Mesodermal cell (in vitro differentiated cells): ENCODE measurements at regions not wholly inside any gene's neighbourhood (a gene's known extent, or its start where the extent isn't known, plus 50 kb on each side); places are given as distances from the start of the nearest gene placed in this dataset.

Experiments used
- H3K27ac ChIP-seq: 2 replicates; pipeline ENCODE4 v1.7.0; 2013; ENCODE audit warnings: mild to moderate bottlenecking, low read depth, low read length, moderate library complexity; ENCODE audit not compliant: severe bottlenecking
- H3K36me3 ChIP-seq: 2 replicates; pipeline ENCODE4 v1.7.1; 2013; ENCODE audit warnings: mild to moderate bottlenecking, low read length, moderate library complexity; ENCODE audit not compliant: control insufficient read depth, insufficient read depth
- H3K4me1 ChIP-seq: one replicate; pipeline ENCODE4 v1.7.1; 2013; ENCODE audit warnings: mild to moderate bottlenecking, low read length; ENCODE audit not compliant: insufficient read depth, control insufficient read depth, poor library complexity, severe bottlenecking
- H3K4me3 ChIP-seq: 2 replicates; pipeline ENCODE4 v1.7.0; 2013; ENCODE audit warnings: low read length, control low read depth, mild to moderate bottlenecking; ENCODE audit not compliant: insufficient read depth, poor library complexity, severe bottlenecking; ENCODE audit errors: extremely low read depth
- H3K9me3 ChIP-seq: 2 replicates; pipeline ENCODE4 v1.7.1; 2013; ENCODE audit warnings: mild to moderate bottlenecking, low read length, moderate library complexity; ENCODE audit not compliant: control insufficient read depth
- WGBS, 2 experiments: methylation state at CpG; one replicate each; pipeline ENCODE4 v1.1.5; 2013; ENCODE audit warnings: missing lambda C conversion rate in 2 of 2; ENCODE audit not compliant: insufficient coverage in 2 of 2; 5-methylcytosine and 5-hydroxymethylcytosine counted together

- no peaks in the 10 kb centered on the region for H3K9me3 ChIP-seq
- WGBS, 2 experiments: 87 to 96% methylated on average over 2 to 3 of the region's 3 CpGs
- peaks cover 10% of the 10 kb centered on the region for H3K4me1 ChIP-seq
- H3K4me3 ChIP-seq: no peak overlapping the region
- H3K27ac ChIP-seq: no peak overlapping the region
- H3K36me3 ChIP-seq: no peaks in the 10 kb centered on the region
These were observed 231.3 kb upstream of the IRF2BP2 start for GRCh38 chr1:234841281-234841680.

GRCh38 chr1:234840843-234841242 lies 230.9 kb upstream of the IRF2BP2 start:
- Histone ChIP-seq H3K4me3 (no peak overlapping the region), H3K36me3 (no peaks in the 10 kb centered on the region), H3K27ac (no peak overlapping the region), H3K9me3 (no peaks in the 10 kb centered on the region), H3K4me1 (peaks cover 10% of the 10 kb centered on the region)
- no CpG with 5 or more reads among the region's 2 CpGs for WGBS, 2 experiments

GRCh38 chr1:234840253-234840652 lies 230.3 kb upstream of the IRF2BP2 start:
- H3K4me1 ChIP-seq: peaks cover 10% of the 10 kb centered on the region
- no peak overlapping the region for H3K4me3 ChIP-seq
- WGBS, 2 experiments: 90 to 100% methylated on average over 1 of the region's 2 CpGs
- H3K36me3 ChIP-seq: no peaks in the 10 kb centered on the region
- H3K9me3 ChIP-seq: no peaks in the 10 kb centered on the region
- H3K27ac ChIP-seq: no peak overlapping the region

GRCh38 chr1:234839663-234840062 lies 229.7 kb upstream of the IRF2BP2 start:
- H3K36me3 ChIP-seq: no peaks in the 10 kb centered on the region
- WGBS, 2 experiments: 100% methylated on average over 1 of the region's 2 CpGs; no CpG with 5 or more reads in 1 of the 2 experiments
- H3K9me3 ChIP-seq: no peaks in the 10 kb centered on the region
- H3K4me1 ChIP-seq: peaks cover 10% of the 10 kb centered on the region
- H3K27ac ChIP-seq: no peak overlapping the region
- no peak overlapping the region for H3K4me3 ChIP-seq

DNA sequence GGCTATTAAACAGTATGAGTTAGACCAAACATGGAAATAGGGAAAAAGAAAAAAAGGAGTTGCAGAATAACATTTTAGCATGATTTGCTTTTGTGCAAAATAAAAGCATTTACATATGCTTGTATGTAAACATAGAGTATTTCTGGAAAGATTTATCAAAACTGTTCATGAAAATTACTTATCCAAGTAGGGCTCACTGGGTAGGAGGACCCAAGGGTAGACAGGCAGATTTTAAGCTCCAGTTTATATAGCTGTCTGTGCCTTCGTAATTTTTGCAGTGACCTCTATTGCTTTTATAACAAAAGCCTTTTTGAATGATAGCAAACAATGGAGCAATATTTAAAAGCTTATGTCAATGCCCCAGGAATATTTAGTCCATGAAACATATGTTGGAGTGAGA lies 228.8 kb upstream of the IRF2BP2 start:
- Histone ChIP-seq H3K4me1 (peaks cover 5% of the 10 kb centered on the region), H3K9me3 (no peaks in the 10 kb centered on the region), H3K27ac (no peak overlapping the region), H3K36me3 (no peaks in the 10 kb centered on the region), H3K4me3 (no peak overlapping the region)
- WGBS, 2 experiments: 100% methylated on average over 1 of the region's 1 CpG; no CpG with 5 or more reads in 1 of the 2 experiments

DNA sequence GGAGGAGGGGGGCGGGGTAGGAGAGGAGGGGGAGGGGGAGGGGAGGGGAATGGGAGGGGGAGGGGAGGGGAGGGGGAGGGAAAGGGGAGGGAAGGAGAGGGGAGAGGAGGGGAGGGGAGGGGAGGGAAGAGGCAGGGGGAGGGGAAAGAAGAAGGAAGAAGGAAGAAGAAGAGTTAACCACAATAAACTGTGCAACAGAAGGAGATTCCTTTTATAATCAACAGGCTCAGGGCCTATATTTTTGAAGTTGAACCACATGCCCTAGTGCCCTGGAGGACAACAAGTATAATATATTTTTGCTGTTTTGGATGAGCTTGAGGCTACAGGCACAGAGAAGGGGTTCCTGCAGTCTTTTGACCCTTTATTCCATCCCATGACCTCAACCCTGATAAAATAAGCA lies 228.2 kb upstream of the IRF2BP2 start:
- Histone ChIP-seq H3K4me3 (no peak overlapping the region), H3K9me3 (no peaks in the 10 kb centered on the region), H3K4me1 (peaks cover 5% of the 10 kb centered on the region), H3K27ac (no peak overlapping the region), H3K36me3 (no peaks in the 10 kb centered on the region)
- no CpG with 5 or more reads among the region's 1 CpG for WGBS, 2 experiments

- H3K27ac ChIP-seq: no peak overlapping the region
These were observed 227.7 kb upstream of the IRF2BP2 start for GRCh38 chr1:234837713-234838112.

DNA sequence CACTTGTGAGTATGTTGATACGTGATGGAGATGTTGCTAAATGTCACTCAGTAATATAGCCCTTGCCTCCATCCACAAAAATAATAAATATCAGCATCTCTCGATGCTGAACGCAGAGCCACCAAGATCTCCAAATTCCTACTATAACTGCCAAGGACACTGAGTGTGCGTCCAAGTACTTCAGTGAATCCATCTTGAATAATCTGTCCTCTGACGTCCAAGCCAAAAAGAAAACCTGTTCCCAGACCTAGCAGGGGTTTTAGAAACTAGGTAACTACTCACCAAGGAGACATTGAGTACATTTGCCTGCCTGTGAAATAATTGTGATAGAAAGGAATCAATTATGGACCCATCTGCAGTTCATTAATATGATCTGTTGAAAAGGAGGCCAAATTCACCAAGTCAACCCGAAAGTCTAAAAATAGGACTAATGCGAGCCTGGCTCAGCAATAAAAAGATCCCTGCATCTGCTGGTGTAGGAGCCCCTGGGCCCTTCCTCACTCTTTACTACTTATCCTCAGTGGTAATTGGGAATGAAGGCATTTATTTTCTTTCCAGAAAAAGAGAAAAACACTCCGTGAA lies 226.9 kb upstream of the IRF2BP2 start:
- 89 to 96% methylated on average over 6 of the region's 8 CpGs for WGBS, 2 experiments
- no peaks in the 10 kb centered on the region for H3K36me3 ChIP-seq
- peaks cover 2% of the 10 kb centered on the region for H3K4me1 ChIP-seq
- H3K9me3 ChIP-seq: no peaks in the 10 kb centered on the region
- no peak overlapping the region for H3K4me3 ChIP-seq
- no peak overlapping the region for H3K27ac ChIP-seq

More at GRCh38 chr1:234837713-234838112, 227.7 kb upstream of the IRF2BP2 start:
- H3K4me1 ChIP-seq: peaks cover 4% of the 10 kb centered on the region
- H3K9me3 ChIP-seq: no peaks in the 10 kb centered on the region
- no peaks in the 10 kb centered on the region for H3K36me3 ChIP-seq
- H3K4me3 ChIP-seq: no peak overlapping the region

- Histone ChIP-seq H3K9me3 (no peaks in the 10 kb centered on the region), H3K36me3 (no peaks in the 10 kb centered on the region), H3K4me1 (peaks cover 2% of the 10 kb centered on the region), H3K4me3 (no peak overlapping the region), H3K27ac (no peak overlapping the region)
- 91 to 95% methylated on average over 5 to 7 of the region's 7 CpGs for WGBS, 2 experiments
These were observed 226.2 kb upstream of the IRF2BP2 start for GRCh38 chr1:234836045-234836681.

DNA sequence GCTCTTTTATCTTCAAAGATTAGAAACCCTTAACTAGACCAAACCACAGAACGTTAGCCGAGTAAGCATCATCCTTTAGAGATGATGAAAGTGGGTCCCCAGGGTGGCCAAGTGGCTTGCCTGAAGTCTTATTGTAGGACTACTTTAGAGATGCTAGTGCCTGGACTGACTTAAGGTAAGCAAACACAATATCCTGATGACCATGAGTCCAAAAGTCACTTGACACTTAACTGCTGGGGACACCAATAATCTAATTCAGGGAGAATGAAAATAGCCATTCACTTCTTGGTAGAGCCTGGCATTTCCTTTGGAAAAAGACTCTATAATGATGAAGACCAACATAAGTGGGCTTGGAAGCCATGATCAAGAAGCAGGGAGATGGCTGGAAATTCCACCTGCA lies 225.3 kb upstream of the IRF2BP2 start:
- Histone ChIP-seq H3K27ac (no peak overlapping the region), H3K9me3 (no peaks in the 10 kb centered on the region), H3K4me3 (no peak overlapping the region), H3K36me3 (no peaks in the 10 kb centered on the region), H3K4me1 (peaks cover 2% of the 10 kb centered on the region)
- 100% methylated on average over 1 of the region's 2 CpGs; no CpG with 5 or more reads in 1 of the 2 experiments for WGBS, 2 experiments

DNA sequence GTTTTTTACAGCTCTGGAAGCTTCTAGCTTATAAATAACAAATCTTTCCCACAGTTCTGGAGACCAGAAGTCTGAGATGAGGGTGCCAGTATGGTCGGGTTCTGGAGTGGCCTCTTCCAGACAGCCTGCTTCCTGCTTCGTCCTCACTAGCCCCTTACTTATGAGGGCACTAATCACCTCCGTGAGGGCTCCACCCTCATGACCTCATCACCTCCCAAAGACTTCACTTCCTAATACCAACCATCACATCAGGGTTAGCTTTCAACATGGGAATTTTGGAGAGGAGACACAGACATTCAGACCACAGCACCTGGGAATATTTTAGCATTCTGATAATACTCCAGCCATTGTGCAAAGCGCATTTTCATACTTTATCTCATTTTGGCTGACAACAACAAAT lies 223.7 kb upstream of the IRF2BP2 start:
- WGBS, 2 experiments: 89 to 94% methylated on average over 2 to 3 of the region's 4 CpGs
- Histone ChIP-seq H3K36me3 (no peaks in the 10 kb centered on the region), H3K4me1 (peaks cover 2% of the 10 kb centered on the region), H3K27ac (no peak overlapping the region), H3K4me3 (no peak overlapping the region), H3K9me3 (no peaks in the 10 kb centered on the region)
